GM19239 (cell line): ENCODE measurements at regions not wholly inside any gene's neighbourhood (a gene's known extent, or its start where the extent isn't known, plus 50 kb on each side); places are given as distances from the start of the nearest gene placed in this dataset.

Source experiments
- DNase-seq: peaks from one replicate; pipeline ENCODE4 v3.0.0; 2011; ENCODE audit warnings: low spot score; ENCODE audit not compliant: insufficient read length
- FAIRE-seq: peaks from 2 replicates; lab custom pipeline; 2011; peaks lifted over from hg19 to GRCh38; lab: Jason Lieb, UNC

DNA sequence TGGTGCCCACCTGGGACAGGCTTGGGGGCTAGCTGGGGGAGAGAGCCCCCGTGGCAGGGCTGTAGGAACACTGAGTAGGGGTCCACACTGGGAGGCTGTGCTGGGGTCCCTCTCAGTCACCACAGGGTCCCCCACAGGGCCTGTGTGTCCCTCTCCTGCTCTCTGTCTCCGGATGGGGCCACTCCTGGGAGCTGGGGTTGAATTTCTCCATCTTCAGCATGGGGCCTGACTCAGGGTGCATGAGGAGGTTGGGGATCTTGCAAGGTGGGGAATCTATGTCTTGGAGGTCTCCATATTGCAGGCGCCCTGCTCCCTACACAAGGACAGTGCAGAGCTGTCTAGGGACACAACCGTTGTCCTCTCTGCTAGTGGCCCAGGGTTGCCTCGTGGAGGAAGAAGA is 78.7 kb upstream of the HDAC4 start:
- FAIRE-seq (no peak), DNase-seq (no peak)

DNA sequence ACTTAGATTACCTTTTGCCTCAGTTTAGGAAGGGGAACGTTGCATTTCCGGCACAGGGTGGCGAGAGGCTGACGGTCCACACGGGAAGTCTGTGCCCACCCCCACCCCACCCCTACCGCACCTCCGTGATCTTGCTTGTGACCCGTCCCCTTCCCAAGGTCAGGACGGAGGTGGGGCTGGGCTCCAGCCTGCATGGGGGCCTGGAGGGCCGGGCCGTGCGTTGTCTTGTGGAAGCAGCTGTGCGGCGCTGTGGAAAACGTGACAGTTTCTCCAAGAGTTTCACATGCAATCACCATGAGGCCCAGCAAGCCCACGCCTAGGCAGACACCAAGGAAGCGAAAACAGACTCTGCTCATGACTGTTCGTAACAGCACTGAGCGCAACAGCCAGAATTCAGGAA is 76.8 kb upstream of the HDAC4 start:
- FAIRE-seq, result no peak
- no peak for DNase-seq

DNA sequence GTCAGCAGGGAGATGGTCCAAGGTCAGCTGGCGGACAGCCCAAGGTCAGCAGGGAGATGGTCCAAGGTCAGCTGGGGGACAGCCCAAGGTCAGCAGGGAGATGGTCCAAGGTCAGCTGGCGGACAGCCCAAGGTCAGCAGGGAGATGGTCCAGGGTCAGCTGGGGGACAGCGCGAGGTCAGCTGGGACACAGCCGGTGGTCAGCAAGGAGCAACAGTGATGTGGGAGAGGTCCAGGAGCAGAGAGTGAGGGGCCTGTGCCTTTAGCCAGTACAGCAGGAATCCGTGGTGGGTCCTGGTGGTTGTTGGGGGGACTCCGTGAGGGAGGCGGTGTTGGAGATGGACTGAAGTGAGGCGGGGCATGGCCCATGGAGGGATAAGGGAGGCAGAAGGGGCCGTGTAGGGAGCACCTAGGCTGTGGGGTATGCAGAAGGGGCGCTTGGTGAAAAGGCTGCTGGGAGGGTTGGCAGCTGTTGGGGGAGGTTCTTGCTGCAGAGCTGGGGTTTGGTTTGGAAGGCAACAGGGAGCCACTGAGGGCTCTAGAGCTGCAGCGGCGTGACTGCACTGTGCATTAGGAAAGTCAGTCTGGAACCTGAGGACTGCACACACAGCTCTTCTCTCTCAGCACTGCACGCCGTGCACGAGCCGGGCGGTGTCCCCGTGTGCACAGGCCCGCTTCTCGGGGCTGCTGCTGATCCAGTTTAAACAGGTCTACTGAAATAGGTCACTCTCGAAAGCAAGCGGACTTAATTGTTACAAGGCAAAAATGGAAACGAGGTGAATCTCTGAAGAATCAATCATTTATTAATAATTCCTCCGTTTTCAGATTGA is 76.2 kb upstream of the HDAC4 start:
- FAIRE-seq (no peak), DNase-seq (no peak)

DNA sequence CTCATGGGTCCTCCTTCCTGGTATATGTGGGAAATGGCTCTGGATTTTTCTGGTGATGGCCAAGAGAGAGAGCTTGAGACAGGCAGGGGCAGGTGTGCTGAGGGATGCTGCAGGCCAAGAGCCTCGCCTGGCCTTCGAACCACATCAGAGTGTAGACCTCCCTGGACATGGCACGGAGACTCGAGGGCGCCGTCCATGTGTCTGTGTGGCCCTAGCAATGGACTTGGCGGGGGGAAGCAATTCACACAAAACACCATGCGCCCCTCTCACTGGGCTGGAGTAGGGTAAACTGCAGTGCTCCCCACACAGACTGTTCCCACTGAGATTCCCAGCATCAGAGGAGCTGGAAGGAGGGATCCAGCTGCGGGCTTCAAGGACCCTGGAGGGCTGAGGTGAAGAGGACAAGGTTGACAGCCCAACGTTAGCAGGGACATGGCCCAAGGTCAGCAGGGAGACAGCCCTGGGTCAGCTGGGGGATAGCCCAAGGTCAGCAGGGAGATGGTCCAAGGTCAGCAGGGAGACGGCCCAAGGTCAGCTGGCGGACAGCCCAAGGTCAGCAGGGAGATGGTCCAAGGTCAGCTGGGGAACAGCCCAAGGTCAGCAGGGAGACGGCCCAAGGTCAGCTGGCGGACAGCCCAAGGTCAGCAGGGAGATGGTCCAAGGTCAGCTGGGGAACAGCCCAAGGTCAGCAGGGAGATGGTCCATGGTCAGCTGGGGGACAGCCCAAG is 75.4 kb upstream of the HDAC4 start:
- FAIRE-seq (no peak), DNase-seq (no peak)

GRCh38 chr2:239475161-239476028 is 74.6 kb upstream of the HDAC4 start:
- FAIRE-seq (no peak), DNase-seq (no peak)

- FAIRE-seq, result no peak
Measured at GRCh38 chr2:239473211-239473805, 72.5 kb upstream of the HDAC4 start.

DNA sequence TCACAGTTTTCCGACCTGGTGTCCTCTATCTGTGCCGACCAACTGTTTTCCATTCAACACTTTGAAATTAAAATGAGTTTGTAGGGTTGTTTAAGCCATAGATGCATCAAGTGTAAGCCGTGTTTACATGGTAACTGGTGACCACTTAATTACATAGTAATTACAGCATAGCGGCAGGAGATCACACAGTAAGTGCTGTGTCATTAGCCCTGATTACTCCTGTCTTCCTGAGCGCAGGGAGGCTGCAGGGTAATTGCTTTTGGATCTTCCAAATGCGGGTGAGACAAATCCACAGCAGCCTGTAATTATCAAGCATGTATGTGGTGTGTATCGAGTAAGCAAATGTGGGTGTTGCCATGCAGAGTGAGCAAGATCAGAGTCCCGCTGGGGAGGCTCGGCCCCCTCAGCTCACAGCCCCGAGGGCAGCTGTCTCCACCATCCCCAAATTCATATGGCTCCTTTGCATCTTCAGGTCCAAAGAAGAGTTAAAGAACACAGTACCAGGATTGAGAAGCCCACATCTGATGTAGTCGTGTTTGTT is 71.5 kb upstream of the HDAC4 start:
- DNase-seq, result no peak
- FAIRE-seq, result no peak

More at GRCh38 chr2:239473211-239473805, 72.5 kb upstream of the HDAC4 start:
- DNase-seq, result no peak

- DNase-seq, result no peak
- FAIRE-seq, result no peak
Measured at GRCh38 chr2:239471011-239471792, 70.4 kb upstream of the HDAC4 start.

GRCh38 chr2:239470151-239470900 is 69.5 kb upstream of the HDAC4 start:
- FAIRE-seq (no peak), DNase-seq (no peak)

- FAIRE-seq, result no peak
- DNase-seq, result no peak
Measured at GRCh38 chr2:239469106-239469960, 68.5 kb upstream of the HDAC4 start.

GRCh38 chr2:239468491-239469105 is 67.8 kb upstream of the HDAC4 start:
- FAIRE-seq (no peak), DNase-seq (no peak)

GRCh38 chr2:239467956-239468490 is 67.2 kb upstream of the HDAC4 start:
- FAIRE-seq, result no peak
- DNase-seq, result no peak

DNA sequence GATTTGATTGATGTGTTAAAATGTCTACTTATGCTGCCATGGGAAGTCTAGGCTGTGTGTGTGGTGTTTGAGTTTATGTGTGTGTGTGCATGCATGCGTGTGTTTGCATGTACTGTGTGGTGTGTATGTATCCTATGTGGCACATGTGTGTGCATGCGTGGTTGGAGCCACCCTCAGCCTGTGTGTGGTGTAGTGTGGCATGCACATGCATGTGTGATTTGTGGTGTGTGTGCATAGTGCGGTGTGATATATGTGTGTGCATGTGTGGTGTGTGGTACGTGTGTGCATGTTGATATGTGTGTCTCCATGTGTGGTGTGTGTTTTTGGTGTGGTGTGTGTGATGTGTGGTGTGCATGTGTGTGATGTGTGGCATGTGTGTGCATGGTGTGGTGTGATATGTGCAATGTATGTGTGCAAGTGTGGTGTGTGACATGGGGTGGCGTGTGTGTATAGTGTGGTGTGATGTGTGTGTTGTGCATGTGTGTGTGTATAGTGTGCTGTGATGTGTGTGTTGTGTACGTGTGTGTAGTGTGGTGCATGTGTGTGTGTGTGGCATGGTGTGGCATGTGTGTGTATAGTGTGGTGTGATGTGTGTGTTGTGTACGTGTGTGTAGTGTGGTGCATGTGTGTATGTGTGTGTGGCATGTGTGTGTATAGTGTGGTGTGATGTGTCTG is 66.6 kb upstream of the HDAC4 start:
- FAIRE-seq, result peak; percentile 23
- DNase-seq, result no peak

DNA sequence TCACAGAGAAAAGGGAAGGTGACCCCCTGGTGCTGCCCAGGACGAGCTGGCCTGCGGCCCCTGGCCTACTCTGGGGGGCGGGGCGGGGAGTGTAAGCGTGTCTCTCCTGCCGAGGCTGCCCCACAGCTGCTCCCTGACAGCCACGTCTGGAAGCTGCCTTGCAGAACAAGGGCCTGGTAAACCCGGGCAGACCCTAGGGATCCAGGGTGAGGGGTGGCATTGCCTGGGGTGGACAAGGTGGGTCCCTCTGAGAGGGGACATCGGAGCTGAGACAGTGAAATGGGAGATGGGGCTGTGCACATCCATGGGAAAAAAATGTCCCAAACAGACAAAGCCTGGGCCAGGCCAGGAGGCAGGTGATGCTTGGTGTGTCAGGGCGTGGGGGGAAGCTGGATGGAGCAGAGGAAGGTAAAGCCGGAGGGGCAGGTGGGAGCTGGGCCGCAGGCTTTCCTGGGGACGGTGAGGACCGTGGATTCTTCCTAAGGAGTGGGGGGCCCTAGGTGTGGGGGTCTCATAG is 66.0 kb upstream of the HDAC4 start:
- DNase-seq (no peak), FAIRE-seq (no peak)

- FAIRE-seq, result no peak
- no peak for DNase-seq
Measured at GRCh38 chr2:239466061-239466754, 65.4 kb upstream of the HDAC4 start.
